ENCODE measurements at regions not wholly inside any gene's neighbourhood (a gene's known extent, or its start where the extent isn't known, plus 50 kb on each side); places are given as distances from the start of the nearest gene placed in this dataset.

- Mint-ChIP-seq H3K27me3 (no peaks in the 10 kb centered on the region), H3K9me3 (peaks cover 17% of the 10 kb centered on the region)
- CTCF ChIA-PET = no interaction called here
Observed at GRCh38 chr16:6131526-6132050, 1034.0 kb upstream of the EEF2KMT start.

GRCh38 chr16:6125483-6126259 lies 1028.1 kb upstream of the EEF2KMT start:
- CTCF ChIA-PET = no interaction called here
- H3K27me3 Mint-ChIP-seq = no peaks in the 10 kb centered on the region
- no peaks in the 10 kb centered on the region for H3K36me3 Mint-ChIP-seq

More at GRCh38 chr16:6131526-6132050, 1034.0 kb upstream of the EEF2KMT start:
- Mint-ChIP-seq H3K27ac (no peak overlapping the region), H3K4me1 (no peaks in the 10 kb centered on the region), H3K36me3 (no peaks in the 10 kb centered on the region), H3K4me3 (no peak overlapping the region)
- no peak for DNase-seq

DNA sequence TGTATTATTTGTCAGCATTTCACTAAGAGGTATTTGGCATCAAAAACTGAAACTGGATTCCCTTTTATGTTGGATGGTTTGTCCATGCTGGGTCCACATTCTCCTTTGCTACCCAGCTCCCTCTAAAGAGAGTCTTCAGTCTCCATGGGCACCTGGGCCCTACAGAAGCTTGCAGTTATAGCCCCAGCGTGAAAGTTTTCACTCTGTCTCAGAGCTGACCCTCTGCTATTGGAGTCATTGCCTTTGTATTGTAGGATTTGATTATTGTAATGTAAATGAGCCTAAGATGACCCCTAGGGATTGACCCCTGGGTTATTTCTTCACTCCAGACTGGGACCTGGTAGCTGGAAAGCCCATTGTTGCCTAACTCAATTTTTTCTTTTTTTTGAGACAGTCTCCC lies 1026.5 kb upstream of the EEF2KMT start:
- no peaks in the 10 kb centered on the region for H3K27me3 Mint-ChIP-seq
- H3K4me1 Mint-ChIP-seq = no peaks in the 10 kb centered on the region
- CTCF ChIA-PET = no interaction called here
- H3K4me3 Mint-ChIP-seq = no peak overlapping the region
- no peak overlapping the region for H3K27ac Mint-ChIP-seq
- H3K36me3 Mint-ChIP-seq = no peaks in the 10 kb centered on the region
- DNase-seq = no peak
- H3K9me3 Mint-ChIP-seq = peaks cover 11% of the 10 kb centered on the region

More at GRCh38 chr16:6125483-6126259, 1028.1 kb upstream of the EEF2KMT start:
- no peak for DNase-seq
- H3K27ac Mint-ChIP-seq = no peak overlapping the region
- peaks cover 8% of the 10 kb centered on the region for H3K9me3 Mint-ChIP-seq
- H3K4me1 Mint-ChIP-seq = no peaks in the 10 kb centered on the region
- H3K4me3 Mint-ChIP-seq = no peak overlapping the region

DNA sequence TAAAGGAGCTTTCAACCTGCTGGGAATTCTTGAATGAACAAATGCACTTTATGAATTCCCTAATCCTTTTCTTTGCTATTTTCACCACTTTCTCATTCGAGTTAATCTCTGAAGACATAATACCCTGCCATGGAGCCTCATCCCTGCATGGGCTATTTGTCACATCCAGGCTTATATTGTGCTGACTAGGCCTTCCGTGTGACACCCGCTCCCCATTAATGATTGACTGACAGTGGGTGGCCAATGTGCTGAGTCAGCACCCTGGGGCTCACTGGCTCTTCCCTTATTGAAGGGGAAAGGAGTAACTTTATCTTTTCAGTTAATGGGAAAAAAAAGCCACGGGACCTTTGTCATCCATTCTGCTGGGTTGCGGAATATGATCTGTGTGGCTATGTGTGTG lies 1024.8 kb upstream of the EEF2KMT start:
- CTCF ChIA-PET = no interaction called here
- no peaks in the 10 kb centered on the region for H3K27me3 Mint-ChIP-seq
- no peaks in the 10 kb centered on the region for H3K4me1 Mint-ChIP-seq
- no peak for DNase-seq
- no peaks in the 10 kb centered on the region for H3K36me3 Mint-ChIP-seq
- no peak overlapping the region for H3K4me3 Mint-ChIP-seq
- H3K27ac Mint-ChIP-seq = no peak overlapping the region
- peaks cover 11% of the 10 kb centered on the region for H3K9me3 Mint-ChIP-seq

DNA sequence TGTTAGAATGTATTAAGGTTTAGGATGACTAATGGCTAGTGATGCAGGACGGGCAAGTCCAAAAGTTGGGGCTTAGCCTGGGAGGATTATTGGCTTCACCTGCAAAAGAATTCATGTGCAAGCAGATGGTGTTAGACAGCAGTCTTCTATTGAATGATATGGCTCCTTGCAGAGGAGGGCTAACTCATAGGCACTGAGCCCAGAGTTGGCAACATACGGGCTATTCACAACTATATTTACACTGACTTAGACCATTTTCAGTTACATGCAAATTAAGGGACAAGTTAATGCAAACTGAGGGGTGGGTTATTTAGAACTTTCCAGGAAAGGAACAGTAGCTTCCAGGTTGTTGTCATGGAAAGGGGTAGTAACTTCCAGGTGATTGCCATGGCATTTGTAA lies 1017.1 kb upstream of the EEF2KMT start:
- CTCF ChIA-PET = no interaction called here
- Mint-ChIP-seq H3K4me1 (no peaks in the 10 kb centered on the region), H3K9me3 (peaks cover 3% of the 10 kb centered on the region), H3K27ac (no peak overlapping the region), H3K36me3 (no peaks in the 10 kb centered on the region), H3K27me3 (no peaks in the 10 kb centered on the region), H3K4me3 (no peak overlapping the region)
- no peak for DNase-seq

DNA sequence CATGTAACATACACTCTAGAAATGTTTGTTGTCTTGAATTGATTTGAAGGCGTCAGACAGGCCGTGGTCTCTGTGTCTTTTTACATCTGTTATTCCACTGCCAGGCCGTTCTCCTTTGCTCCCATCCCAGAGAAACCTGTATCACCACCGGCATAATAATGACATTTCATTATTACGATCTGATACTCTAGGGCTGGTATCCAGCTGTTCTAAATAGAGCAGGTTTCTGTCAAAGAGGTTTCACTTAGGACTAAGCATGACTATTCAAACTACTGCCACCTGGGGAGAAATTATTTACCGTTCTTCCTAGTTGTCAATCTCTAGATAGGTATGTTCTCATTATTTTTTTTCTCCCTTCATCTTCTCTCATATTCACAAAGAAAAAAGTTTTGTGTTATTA lies 1016.2 kb upstream of the EEF2KMT start:
- no peaks in the 10 kb centered on the region for H3K27me3 Mint-ChIP-seq
- no peak overlapping the region for H3K4me3 Mint-ChIP-seq
- H3K4me1 Mint-ChIP-seq = no peaks in the 10 kb centered on the region
- CTCF ChIA-PET = no interaction called here
- H3K9me3 Mint-ChIP-seq = peaks cover 3% of the 10 kb centered on the region
- no peaks in the 10 kb centered on the region for H3K36me3 Mint-ChIP-seq
- no peak overlapping the region for H3K27ac Mint-ChIP-seq
- DNase-seq = no peak

GRCh38 chr16:6112700-6113099 lies 1015.1 kb upstream of the EEF2KMT start:
- CTCF ChIA-PET = no interaction called here
- H3K27me3 Mint-ChIP-seq = no peaks in the 10 kb centered on the region

DNA sequence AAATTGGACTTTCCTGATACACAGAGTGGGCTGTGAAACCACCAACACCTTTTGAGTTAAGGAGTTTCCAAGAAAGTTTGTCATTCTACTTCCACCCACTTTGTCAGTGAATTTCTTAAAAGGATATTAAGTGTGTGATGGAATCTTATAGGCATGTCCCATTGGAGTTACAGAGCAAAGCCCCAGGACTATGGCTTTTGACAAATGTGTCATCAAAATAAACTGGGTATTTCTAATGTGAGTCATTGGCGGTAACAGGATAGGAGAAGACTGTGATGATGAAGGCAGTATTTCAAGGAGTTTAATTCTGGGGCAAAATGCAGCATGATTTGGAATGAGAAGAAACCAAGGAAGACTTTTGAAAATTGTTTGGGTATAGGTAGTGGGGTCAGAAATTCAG lies 1013.8 kb upstream of the EEF2KMT start:
- H3K36me3 Mint-ChIP-seq = no peaks in the 10 kb centered on the region
- H3K27me3 Mint-ChIP-seq = no peaks in the 10 kb centered on the region
- H3K4me1 Mint-ChIP-seq = no peaks in the 10 kb centered on the region
- H3K9me3 Mint-ChIP-seq = peaks cover 6% of the 10 kb centered on the region
- CTCF ChIA-PET = no interaction called here
- no peak overlapping the region for H3K4me3 Mint-ChIP-seq
- H3K27ac Mint-ChIP-seq = no peak overlapping the region
- no peak for DNase-seq

More at GRCh38 chr16:6112700-6113099, 1015.1 kb upstream of the EEF2KMT start:
- no peak overlapping the region for H3K4me3 Mint-ChIP-seq
- peaks cover 3% of the 10 kb centered on the region for H3K9me3 Mint-ChIP-seq
- DNase-seq = no peak
- no peaks in the 10 kb centered on the region for H3K36me3 Mint-ChIP-seq
- no peaks in the 10 kb centered on the region for H3K4me1 Mint-ChIP-seq
- H3K27ac Mint-ChIP-seq = no peak overlapping the region

GRCh38 chr16:6110346-6110745 lies 1012.8 kb upstream of the EEF2KMT start:
- CTCF ChIA-PET = interaction anchor here (1.4 kb wide), 1 partner anchor 29 kb away, joined by 4 read pairs; no protein-coding TSS in a partner anchor
- DNase-seq = no peak
- Mint-ChIP-seq H3K4me1 (no peaks in the 10 kb centered on the region), H3K9me3 (peaks cover 6% of the 10 kb centered on the region), H3K4me3 (no peak overlapping the region), H3K27me3 (no peaks in the 10 kb centered on the region), H3K36me3 (no peaks in the 10 kb centered on the region), H3K27ac (no peak overlapping the region)

DNA sequence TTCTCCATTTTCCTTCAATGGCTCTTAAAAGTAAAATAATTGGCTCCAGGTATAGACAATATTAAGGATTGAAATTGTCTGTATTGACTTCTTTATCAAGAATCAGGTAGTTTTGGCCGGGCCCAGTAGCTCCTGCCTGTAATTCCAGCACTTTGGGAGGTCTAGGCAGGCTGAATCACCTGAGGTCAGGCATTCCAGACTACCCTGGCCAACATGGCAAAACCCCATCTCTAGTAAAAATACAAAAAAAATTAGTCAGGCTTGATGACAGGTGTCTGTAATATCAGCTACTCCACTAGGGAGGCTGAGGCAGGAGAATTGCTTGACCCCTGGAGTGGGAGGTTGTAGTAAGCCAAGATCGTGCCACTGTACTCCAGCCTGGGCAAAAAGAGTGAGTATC lies 1008.5 kb upstream of the EEF2KMT start:
- Mint-ChIP-seq H3K9me3 (peaks cover 16% of the 10 kb centered on the region), H3K27me3 (no peaks in the 10 kb centered on the region), H3K36me3 (no peaks in the 10 kb centered on the region), H3K4me3 (no peak overlapping the region), H3K4me1 (no peaks in the 10 kb centered on the region), H3K27ac (no peak overlapping the region)
- CTCF ChIA-PET = no interaction called here
- DNase-seq = no peak

GRCh38 chr16:6105115-6105514 lies 1007.5 kb upstream of the EEF2KMT start:
- DNase-seq = no peak
- H3K27me3 Mint-ChIP-seq = no peaks in the 10 kb centered on the region
- no peaks in the 10 kb centered on the region for H3K4me1 Mint-ChIP-seq
- no peak overlapping the region for H3K27ac Mint-ChIP-seq
- H3K36me3 Mint-ChIP-seq = no peaks in the 10 kb centered on the region
- H3K9me3 Mint-ChIP-seq = peaks cover 19% of the 10 kb centered on the region
- CTCF ChIA-PET = no interaction called here
- H3K4me3 Mint-ChIP-seq = no peak overlapping the region

GRCh38 chr16:6104428-6104827 lies 1006.8 kb upstream of the EEF2KMT start:
- Mint-ChIP-seq H3K4me3 (no peak overlapping the region), H3K36me3 (no peaks in the 10 kb centered on the region), H3K9me3 (peaks cover 19% of the 10 kb centered on the region), H3K27ac (no peak overlapping the region), H3K27me3 (no peaks in the 10 kb centered on the region), H3K4me1 (no peaks in the 10 kb centered on the region)
- DNase-seq = no peak
- CTCF ChIA-PET = no interaction called here

GRCh38 chr16:6103561-6103960 lies 1006.0 kb upstream of the EEF2KMT start:
- CTCF ChIA-PET = no interaction called here
- DNase-seq = no peak

DNA sequence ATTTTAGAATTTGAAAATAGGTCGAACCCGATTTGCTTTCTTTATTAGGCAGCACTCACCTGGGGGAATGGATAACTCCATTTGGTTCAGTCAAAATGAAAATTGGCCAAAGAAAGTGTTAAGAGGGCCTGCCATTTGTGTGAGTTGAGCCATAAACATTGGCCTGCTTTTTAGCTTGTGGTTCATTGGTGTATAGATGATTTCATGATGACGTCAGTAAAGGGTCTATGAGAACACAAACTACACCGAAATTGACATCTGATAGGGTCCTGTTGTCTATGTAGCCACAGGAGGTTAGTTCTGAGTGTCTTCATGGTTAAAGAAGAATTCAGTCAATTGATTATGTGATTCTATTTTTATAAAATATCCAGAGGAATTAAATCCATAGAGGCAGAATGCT lies 1001.5 kb upstream of the EEF2KMT start:
- Mint-ChIP-seq H3K4me1 (no peaks in the 10 kb centered on the region), H3K27ac (no peak overlapping the region), H3K27me3 (no peaks in the 10 kb centered on the region), H3K4me3 (no peak overlapping the region), H3K9me3 (peaks cover 22% of the 10 kb centered on the region), H3K36me3 (no peaks in the 10 kb centered on the region)
- DNase-seq = no peak
- CTCF ChIA-PET = no interaction called here

More at GRCh38 chr16:6103561-6103960, 1006.0 kb upstream of the EEF2KMT start:
- Mint-ChIP-seq H3K4me3 (no peak overlapping the region), H3K27ac (no peak overlapping the region), H3K36me3 (no peaks in the 10 kb centered on the region), H3K4me1 (no peaks in the 10 kb centered on the region), H3K9me3 (peaks cover 23% of the 10 kb centered on the region), H3K27me3 (no peaks in the 10 kb centered on the region)

DNA sequence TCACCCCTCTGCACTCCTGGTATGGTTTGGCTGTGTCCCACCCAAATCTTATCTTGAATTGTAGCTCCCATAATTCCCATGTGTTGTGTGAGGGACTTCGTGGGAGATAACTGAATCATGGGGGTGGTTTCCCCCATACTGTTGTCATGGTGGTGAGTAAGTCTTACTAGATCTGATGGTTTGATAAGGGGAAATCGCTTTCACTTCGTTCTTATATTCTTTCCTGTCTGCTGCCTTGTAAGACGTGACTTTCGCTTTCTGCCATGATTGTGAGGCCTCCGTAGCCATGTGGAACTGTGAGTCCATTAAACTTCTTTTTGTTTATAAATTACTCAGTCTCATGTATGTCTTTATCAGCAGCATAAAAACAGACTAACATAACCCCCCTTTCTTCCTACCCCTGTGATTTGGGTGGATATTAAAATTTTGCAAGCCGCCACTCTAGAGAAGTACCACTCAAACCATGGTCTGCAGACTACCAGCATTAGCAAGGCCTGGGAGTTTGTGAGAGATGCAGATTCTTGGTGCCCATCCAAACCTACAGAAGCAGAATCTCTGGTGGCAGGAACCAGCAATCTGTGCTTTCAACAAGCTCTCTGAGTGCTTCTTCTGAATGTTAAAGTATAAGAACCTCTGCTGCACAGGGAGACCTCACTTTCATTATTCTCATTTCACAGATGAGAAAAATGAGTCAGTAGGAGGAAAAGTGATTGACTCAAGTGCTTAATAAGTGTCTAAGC lies 999.5 kb upstream of the EEF2KMT start:
- H3K4me1 Mint-ChIP-seq = no peaks in the 10 kb centered on the region
- no peaks in the 10 kb centered on the region for H3K36me3 Mint-ChIP-seq
- no peak overlapping the region for H3K4me3 Mint-ChIP-seq
- no peak overlapping the region for H3K27ac Mint-ChIP-seq
- no peaks in the 10 kb centered on the region for H3K27me3 Mint-ChIP-seq
- DNase-seq = no peak
- peaks cover 15% of the 10 kb centered on the region for H3K9me3 Mint-ChIP-seq
- CTCF ChIA-PET = no interaction called here
